ENCODE measurements at regions not wholly inside any gene's neighbourhood (a gene's known extent, or its start where the extent isn't known, plus 50 kb on each side); places are given as distances from the start of the nearest gene placed in this dataset.
A peak's percentile ranks its signal among the peaks of the same experiment; 100 is the strongest.
"Not testable (repeated sequence)": the region's sequence is repeated elsewhere in the genome, so short reads cannot be mapped to it uniquely, and the experiment has no call there.

DNA sequence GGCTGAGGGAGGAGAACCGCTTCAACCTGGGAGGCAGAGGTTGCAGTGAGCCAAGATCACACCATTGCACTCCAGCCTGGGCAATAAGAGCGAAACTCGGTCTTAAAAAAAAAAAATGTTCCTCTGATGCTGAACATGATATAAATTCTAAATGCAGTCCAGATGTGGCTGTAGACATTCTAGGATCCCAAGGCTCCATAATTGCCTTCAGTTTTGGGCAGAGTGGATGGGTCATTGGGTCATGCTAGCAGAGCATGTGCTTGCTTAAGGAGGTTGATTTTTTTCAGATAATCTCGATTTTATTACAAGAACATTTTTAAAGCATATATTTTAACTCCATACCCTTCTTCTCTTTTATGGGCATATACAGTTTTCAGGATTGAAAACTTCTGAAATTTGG lies 112.0 kb downstream of the UTRN start:
- no peak for DNase-seq

DNA sequence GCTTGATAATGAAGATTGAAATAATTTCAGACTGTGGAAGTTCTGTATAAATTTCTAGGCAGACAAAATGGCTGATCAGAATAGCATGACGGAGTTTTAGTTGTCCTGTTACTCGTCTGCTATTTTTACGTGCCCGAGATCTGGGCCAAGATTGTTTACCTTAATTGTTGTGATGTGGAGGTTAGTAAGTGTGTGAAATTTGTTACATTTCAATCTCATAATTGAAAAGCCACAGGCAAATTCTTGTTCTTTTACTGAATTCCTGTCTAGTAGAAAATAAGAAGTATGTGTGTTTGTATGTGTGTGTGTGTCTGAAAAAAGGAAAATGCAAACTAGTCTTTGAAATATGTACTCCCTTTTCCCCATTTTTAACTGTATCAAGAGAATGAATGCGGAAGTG lies 115.2 kb downstream of the UTRN start:
- no peak for DNase-seq

DNA sequence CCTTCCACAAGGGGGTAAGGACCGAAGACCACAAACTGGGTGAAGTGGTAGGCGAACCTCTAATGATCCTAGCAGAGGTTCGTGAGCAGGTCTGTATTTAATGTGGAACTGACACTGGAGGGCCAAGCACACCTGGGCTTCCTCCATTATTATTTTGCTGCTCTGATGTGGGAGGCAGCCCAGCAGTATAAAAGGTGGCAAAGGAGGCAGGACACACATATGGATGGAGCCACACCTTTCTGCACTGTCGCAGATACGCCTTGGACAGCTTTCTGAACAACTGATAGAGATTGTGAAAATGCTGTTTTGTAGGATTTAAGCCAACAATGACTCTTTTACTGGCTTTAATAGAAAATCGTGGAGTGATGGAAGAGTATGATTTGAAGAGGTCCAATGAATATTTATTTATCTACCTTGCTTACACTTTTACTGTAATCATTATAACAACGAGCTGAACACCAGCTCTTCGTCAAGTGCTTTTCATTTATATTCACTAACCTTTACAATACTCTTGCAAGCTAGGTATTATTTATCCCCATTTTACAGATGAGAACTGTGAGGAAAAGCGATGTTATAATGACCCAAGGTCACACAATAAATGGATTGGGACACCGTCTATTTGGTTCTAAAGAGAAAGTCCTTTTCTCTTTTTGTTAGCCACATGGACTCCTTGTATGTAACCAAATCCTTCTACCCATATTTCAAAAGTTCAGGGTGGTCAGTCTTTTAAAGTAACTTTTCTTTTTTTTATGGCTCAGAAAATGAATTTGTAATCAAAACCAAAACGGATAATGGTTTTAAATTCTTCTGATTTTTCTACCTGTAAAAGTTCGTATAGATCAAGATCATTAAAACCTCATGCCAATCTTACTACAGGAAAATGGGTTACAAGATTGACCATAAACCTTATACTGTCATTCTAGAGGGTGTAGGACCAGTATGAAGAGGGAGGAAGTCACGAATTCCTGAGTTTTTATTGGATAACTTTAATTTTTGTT lies 116.9 kb downstream of the UTRN start:
- no peak for DNase-seq

- DNase-seq = no peak
Measured at GRCh38 chr6:144402750-144403149, 117.6 kb downstream of the UTRN start.

DNA sequence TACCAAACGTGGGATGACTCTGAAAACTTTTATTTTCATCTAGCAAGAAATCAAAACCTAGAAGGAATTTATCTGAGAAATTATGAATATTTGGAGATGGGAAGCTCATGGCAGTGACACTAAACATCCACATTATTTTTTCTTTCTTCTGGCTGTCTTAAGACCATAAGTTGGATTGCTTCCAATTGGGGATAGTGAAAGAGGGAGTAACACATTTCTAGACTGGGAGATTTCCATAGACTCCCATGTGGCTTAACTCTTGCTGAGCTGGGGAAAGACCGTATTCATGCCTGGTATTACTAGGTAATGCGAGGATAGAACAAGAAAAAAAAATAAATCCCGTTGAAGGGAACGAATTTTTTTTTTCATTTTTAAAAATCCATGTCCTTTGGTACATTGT lies 120.0 kb downstream of the UTRN start:
- DNase-seq = no peak

- no peak for DNase-seq
Measured at GRCh38 chr6:144406796-144407195, 121.7 kb downstream of the UTRN start.

GRCh38 chr6:144408161-144408560 lies 123.0 kb downstream of the UTRN start:
- no peak for DNase-seq

DNA sequence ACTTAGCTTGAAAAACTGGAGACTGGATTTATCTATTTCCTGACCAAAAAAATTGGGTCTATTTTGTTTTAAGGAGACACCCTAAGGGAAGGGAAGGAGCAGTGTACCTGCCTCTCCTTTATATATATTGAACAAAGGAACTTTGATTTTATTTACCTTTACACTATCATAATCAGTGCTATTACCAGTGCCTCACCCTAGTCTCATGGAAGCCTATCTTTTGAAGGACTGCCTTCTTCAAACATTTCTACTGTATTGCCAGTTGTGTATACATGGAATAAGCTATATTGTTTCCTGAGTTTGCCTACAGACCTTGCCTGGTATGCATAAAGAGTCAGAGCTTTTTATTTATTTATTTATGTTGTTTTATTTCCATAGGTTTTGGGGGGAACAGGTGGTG lies 124.9 kb downstream of the UTRN start:
- no peak for DNase-seq

GRCh38 chr6:144410574-144410973 lies 125.4 kb downstream of the UTRN start:
- not testable (repeated sequence) for DNase-seq

DNA sequence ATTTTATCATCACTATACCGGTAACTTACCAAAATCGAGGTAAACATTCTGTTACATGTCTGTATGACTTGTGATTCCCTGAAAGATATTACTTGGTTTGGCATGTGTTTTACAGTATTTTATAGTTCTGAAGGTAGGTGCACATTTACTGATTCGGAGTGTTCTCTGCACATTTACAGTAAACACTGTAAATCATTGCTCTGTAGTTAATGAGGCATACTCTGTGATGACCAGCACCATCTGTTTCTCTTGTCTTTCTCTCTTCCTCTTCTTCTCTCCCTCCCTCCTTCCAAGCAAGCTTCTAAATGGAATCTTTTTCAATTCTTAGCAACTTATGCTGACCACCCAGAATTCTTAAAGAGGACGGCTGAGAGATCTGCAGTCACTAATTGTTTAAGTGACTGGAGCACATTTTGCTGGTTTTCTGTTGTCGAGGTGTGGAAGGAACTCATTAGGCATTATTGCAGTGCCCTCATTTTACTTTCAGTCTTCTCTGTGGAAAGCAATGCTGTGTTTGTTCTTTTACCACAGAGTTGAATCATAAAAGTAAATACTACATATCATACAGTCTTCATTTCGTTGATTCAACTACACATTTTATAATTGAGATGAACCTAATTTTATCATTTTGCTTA lies 126.5 kb downstream of the UTRN start:
- peak; percentile 31 for DNase-seq

DNA sequence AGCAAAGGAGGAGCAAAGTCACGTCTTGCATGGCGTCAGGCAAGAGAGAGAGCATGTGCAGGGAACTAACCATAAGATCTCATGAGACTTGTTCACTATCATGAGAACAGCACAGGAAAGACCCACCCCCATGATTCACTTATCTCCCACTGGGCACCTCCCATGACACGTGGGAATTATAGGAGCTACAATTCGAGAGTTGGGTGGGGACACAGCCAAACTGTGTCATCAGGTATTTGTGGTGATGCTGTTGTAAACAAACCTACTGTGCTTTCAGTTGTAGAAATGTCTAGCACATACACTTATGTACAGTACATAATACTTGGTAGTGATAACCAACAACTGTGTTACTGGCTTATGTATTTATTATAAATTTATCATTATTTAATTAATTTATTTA lies 128.3 kb downstream of the UTRN start:
- no peak for DNase-seq

DNA sequence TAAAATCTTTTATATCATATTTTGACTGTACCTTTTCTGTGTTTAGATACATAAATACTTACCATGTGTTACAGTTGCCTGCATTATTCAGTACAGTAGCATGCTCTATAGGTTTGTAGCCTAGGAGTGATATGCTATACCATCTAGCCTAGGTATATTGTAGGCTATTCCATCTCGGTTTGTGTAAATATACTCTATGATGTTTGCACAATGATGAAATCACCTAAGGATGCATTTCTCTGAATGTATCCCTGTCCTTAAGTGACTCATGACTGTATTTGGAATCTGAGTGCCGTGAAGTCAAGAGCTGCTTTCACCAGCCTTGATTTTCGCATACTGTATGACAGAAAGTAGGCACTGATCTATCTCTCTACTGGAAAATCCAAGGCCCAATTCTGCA lies 129.9 kb downstream of the UTRN start:
- DNase-seq = no peak

GRCh38 chr6:144415835-144416237 lies 130.7 kb downstream of the UTRN start:
- DNase-seq = no peak

- DNase-seq = no peak
Measured at GRCh38 chr6:144416244-144416643, 131.1 kb downstream of the UTRN start.

- DNase-seq = no peak
Measured at GRCh38 chr6:144416773-144417172, 131.6 kb downstream of the UTRN start.

GRCh38 chr6:144417681-144418080 lies 132.5 kb downstream of the UTRN start:
- DNase-seq = peak; percentile 19

DNA sequence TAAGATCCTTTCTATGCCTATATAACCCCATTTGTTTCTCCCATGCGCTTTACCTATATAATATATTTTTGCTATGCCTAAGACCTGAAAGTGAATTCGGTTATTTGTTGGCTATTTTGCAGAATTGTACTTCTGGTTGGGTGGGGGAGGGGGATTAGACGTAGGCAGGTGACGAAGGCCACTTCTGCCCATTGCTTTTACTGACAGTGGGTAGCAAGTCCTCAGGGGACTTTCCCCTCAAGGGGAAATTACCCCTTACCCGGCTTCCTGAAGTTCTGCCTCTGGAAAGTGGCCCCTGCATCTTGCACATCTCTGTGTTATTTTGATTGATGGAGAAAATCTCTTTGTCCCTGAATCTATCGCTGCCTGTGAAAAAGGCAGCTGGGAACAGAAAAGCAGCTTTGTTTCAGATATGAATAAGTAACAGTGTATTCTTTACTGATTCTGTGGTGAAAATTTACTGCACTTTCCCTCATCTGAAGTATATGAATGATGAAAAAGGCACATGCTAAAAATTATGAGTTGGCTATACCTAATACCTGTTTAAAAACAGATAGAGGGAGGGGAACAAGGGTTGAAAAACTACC lies 133.9 kb downstream of the UTRN start:
- DNase-seq = no peak

DNA sequence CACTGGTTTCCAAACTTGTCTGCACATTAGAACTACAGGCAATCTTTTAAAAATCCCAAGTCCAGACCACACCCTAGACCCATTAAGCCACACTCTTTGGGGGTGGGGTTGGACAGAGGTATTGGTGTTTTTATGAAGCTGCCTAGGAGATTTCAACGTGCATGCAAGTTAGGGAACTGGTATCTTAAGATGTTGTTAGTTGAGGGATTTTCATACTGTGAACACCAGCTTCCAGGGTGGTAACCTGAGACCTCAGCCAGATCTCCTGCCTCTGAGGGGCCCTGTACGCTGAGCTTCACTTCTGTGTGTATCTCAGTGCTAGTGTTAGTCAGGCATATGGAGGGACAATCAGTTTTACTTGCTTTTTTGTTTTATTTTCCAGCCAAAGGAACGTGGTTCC lies 138.0 kb downstream of the UTRN start:
- no peak for DNase-seq

GRCh38 chr6:144429753-144430152 lies 144.6 kb downstream of the UTRN start:
- no peak for DNase-seq

GRCh38 chr6:144433446-144433845 lies 148.3 kb downstream of the UTRN start:
- not testable (repeated sequence) for DNase-seq

- DNase-seq = no peak
Measured at GRCh38 chr6:144434308-144434990, 149.3 kb downstream of the UTRN start.

- DNase-seq = no peak
Measured at GRCh38 chr6:144435602-144436426, 150.7 kb downstream of the UTRN start.

Data from NCI-H2171 treated with DMSO at 0.1 percent for 48 hours (cell line).